Cardiac muscle cell (in vitro differentiated cells and primary cell): ENCODE measurements at regions not wholly inside any gene's neighbourhood (a gene's known extent, or its start where the extent isn't known, plus 50 kb on each side); places are given as distances from the start of the nearest gene placed in this dataset.

ENCODE experiments used
- DNase-seq, 2 donors: peaks; one replicate each; pipeline versions ENCODE4 v3.0.0 to v3.0.0-alpha.2; 2010 to 2017; ENCODE audit warnings: low read depth in 1 of 2, low spot score in 1 of 2
- H3K27ac ChIP-seq: fragments of 200-600 bp; sonication (generic); 2 replicates; pipeline ENCODE4 v1.5.1; 2016
- H3K27me3 ChIP-seq: fragments of 200-600 bp; sonication (generic); 2 replicates; pipeline ENCODE4 v1.6.0; 2016; ENCODE audit warnings: control low read depth
- H3K36me3 ChIP-seq: fragments of 200-600 bp; sonication (generic); 2 replicates; pipeline ENCODE4 v1.5.1; 2016; ENCODE audit warnings: control low read depth
- H3K4me1 ChIP-seq: fragments of 200-600 bp; sonication (generic); 2 replicates; pipeline ENCODE4 v1.8.1; 2017; ENCODE audit warnings: low read depth, mild to moderate bottlenecking, mixed run types
- H3K4me3 ChIP-seq: fragments of 200-600 bp; sonication (generic); 2 replicates; pipeline ENCODE4 v1.5.1; 2016; ENCODE audit warnings: mild to moderate bottlenecking
- H3K9me3 ChIP-seq: fragments of 200-600 bp; sonication (generic); 2 replicates; pipeline ENCODE4 v1.5.1; 2017; ENCODE audit warnings: low read depth, mild to moderate bottlenecking, control low read depth
- CTCF ChIP-seq: IDR thresholded peaks from 2 replicates; pipeline ENCODE4 v1.5.1; 2012; ENCODE audit warnings: low read depth, mild to moderate bottlenecking, low read length

GRCh38 chr13:106796280-106797047, 228.5 kb upstream of the ARGLU1 start:
- DNase-seq = peak in 1 of 2 donors; percentile 2
- Histone ChIP-seq H3K36me3 (no peaks in the 10 kb centered on the region), H3K9me3 (no peaks in the 10 kb centered on the region), H3K4me1 (no peaks in the 10 kb centered on the region), H3K27me3 (peaks cover 15% of the 10 kb centered on the region), H3K4me3 (no peak overlapping the region), H3K27ac (no peak overlapping the region)
- TF ChIP-seq CTCF = no peak

- TF ChIP-seq CTCF = no peak
- no peak overlapping the region for H3K4me3 ChIP-seq
- no peaks in the 10 kb centered on the region for H3K4me1 ChIP-seq
- H3K27me3 ChIP-seq = peaks cover 15% of the 10 kb centered on the region
- no peaks in the 10 kb centered on the region for H3K9me3 ChIP-seq
- H3K27ac ChIP-seq = no peak overlapping the region
- H3K36me3 ChIP-seq = no peaks in the 10 kb centered on the region
- DNase-seq = peak in 1 of 2 donors; percentile 10
These were observed 227.9 kb upstream of the ARGLU1 start for GRCh38 chr13:106795847-106796246.

- Histone ChIP-seq H3K27ac (no peak overlapping the region), H3K9me3 (no peaks in the 10 kb centered on the region), H3K4me3 (no peak overlapping the region), H3K27me3 (peaks cover 15% of the 10 kb centered on the region), H3K36me3 (no peaks in the 10 kb centered on the region), H3K4me1 (no peaks in the 10 kb centered on the region)
- DNase-seq = no peak
- no peak for TF ChIP-seq CTCF
These were observed 226.2 kb upstream of the ARGLU1 start for GRCh38 chr13:106794117-106794516.

- no peaks in the 10 kb centered on the region for H3K4me1 ChIP-seq
These were observed 222.0 kb upstream of the ARGLU1 start for GRCh38 chr13:106789911-106790310.

GRCh38 chr13:106786006-106786563, 218.1 kb upstream of the ARGLU1 start:
- TF ChIP-seq CTCF = no peak
- H3K36me3 ChIP-seq = no peaks in the 10 kb centered on the region

More at GRCh38 chr13:106789911-106790310, 222.0 kb upstream of the ARGLU1 start:
- no peaks in the 10 kb centered on the region for H3K9me3 ChIP-seq
- H3K36me3 ChIP-seq = no peaks in the 10 kb centered on the region
- no peak for DNase-seq
- no peak overlapping the region for H3K27ac ChIP-seq
- TF ChIP-seq CTCF = no peak
- H3K4me3 ChIP-seq = no peak overlapping the region
- H3K27me3 ChIP-seq = no peaks in the 10 kb centered on the region

More at GRCh38 chr13:106786006-106786563, 218.1 kb upstream of the ARGLU1 start:
- H3K27ac ChIP-seq = no peak overlapping the region
- no peaks in the 10 kb centered on the region for H3K27me3 ChIP-seq
- H3K4me3 ChIP-seq = no peak overlapping the region
- no peaks in the 10 kb centered on the region for H3K4me1 ChIP-seq
- H3K9me3 ChIP-seq = no peaks in the 10 kb centered on the region
- no peak for DNase-seq
